GM21619 (cell line): ENCODE measurements at regions not wholly inside any gene's neighbourhood (a gene's known extent, or its start where the extent isn't known, plus 50 kb on each side); places are given as distances from the start of the nearest gene placed in this dataset.

Experiments
- ATAC-seq: cut with Tn5 transposase; IDR thresholded peaks from one replicate; pipeline ENCODE4 v1.9.1; 2021; ENCODE audit not compliant: unreplicated experiment

DNA sequence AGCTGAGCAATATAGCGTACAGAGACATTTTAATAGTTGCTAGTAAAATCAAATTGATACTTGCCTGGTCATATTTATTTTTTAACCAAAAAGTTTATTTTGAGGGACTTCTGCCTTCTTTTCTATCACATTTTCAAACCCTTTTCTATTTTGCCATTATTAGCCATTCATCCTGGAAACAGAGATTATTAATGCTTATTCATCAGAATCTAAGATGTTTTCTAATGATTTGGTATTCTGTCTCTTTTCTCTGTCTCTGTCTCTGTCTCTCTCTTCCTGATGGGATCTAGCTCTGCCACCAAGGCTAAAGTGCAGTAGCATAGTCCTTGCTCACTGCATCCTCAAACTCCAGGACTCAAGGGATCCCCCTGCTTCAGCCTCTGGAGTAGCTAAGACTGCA, 871.3 kb upstream of the CDH8 start:
- ATAC-seq, result no peak

DNA sequence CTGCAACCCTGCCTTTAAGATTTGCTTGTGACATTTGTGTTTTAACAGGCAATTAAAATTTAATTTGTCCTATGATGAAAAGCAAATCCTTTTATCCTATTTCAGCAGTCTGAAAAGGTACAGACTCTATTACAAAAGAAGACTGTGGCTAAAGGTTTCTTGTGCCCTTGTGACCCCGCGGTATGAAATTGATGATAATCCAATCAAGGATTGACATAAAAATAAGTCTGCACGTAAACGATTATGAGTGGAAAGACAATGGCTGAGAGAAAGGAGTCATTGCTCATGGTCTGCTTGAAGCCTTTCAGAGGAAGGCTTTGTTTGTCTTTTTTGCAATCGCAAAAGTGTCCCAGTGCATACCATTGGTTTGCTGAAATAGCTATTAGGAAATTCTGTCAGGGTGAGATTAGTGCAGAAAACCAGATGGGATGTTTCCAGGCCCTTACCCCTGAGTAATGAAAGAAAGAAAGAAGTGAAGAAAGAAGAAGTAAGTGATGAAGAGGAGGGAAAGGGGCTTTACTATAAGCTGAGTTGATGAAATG, 867.8 kb upstream of the CDH8 start:
- no peak for ATAC-seq

DNA sequence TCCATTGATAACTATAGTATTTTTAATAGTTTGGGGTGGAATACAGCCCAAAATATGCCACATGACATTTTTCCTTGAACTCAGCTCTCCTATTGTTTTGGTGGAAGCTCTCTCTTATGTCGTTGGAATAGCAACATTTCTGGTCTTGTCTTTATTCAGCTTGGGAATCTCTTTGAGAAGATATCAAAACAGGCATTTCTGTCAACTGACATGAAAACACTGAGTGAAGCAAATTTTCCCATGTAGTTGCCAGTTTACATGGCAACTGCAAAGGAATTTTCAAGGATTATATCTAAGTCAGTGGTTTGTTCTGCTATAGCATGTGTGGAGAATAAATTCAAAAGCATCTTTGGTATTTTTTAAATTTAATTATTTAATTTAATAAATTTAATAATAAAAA, 863.5 kb upstream of the CDH8 start:
- ATAC-seq, result no peak

DNA sequence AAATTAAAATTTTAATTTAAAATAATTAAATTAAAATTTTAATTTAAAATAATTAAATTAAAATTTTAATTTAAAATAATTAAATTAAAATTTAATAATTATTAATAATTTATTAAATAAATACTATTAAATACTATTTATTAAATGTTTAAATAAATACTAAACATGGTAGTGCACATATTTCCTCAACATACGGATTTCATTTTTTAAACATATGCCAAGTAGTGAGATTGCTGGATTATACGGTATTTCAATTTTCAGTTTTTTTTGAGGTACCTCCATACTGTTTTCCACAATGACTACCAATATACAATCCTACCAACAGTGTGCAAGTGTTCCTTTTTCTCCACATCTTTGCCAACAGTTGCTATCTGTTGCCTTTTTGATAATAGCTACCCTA, 852.9 kb upstream of the CDH8 start:
- ATAC-seq, result no peak

DNA sequence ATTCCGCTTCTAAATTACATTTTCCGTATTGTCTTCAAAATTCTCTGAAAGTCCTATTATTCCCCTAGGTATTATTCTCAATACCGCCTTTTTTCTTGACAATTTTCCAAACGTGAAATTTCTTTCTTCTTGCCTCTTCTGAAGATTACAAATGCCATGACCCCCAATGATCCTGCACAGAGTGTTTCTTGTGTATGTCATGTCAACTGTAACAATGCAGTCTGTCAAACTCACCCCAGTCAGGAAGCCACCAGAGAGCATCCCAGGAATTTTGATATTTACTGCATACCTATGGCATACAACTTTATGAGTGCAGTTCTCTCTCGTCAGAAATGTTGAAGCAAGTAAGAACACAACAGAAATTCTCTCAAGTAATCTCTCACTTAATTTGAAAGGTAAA, 847.3 kb upstream of the CDH8 start:
- ATAC-seq, result no peak

DNA sequence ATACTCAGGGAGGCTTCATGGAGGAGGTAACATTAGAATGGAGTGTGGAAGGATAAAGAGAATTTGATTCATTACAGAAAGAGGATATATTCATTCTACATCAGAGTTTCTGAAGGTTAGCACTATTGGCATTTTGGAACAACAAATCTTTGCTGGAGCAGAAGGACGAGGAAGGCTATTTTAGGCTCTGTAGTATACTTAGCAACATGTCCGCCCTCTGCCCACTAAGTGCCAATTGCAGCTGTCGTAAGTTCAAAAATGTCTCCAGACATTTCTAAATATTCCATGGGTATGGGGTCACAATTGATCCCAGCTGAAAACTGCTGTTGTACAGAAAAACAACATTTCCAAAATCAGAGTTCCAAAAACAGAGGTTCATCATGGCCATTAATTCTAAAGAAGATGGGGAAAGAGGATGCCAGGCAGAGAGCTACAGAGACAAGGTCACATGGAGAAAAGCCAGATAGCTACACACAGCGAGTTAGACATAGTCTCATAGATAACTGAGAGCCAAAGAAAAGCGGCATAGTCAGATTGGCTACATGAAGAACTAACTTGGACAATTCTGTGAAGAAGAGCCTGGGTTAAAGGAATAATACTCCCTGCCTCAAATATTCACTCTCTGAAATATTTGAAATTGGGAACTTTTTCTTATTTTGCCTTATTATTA, 846.4 kb upstream of the CDH8 start:
- ATAC-seq, result no peak

DNA sequence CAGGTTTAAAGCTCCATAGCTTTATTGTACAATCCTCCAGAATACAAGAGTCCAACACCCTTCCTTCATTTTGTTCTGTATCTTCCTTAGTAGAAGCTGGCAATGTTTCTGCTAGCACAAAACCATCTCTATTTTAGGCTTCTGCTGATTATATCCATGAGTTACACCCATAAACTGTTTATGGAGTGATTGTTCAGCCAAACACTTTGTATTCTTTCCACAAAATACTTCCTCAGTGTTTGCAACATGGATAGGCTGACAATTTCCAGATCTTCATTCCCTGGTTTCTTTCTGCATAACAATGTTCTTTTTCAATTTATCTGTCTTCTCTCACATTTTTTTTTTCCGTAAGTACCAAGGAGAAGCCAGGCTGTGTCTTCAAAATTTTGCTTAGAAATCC, 839.9 kb upstream of the CDH8 start:
- no peak for ATAC-seq

DNA sequence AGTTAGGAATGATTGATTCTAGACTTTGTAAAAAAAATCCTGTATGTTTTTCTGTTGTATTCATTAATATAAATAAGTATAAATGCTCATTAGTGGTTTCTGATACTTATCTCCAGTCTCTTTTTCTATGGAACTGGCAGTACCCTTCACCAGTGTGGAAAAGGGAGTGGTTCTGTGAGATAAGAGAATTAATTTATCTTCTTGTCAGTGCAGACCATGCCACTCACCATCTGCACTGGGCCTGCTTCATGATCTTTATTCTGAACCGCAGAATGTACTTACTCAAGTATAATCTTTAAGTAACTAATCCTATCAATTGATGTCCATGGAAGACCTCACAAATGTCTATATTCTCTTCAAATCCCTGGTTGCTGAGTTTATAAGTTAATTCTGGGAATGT, 836.1 kb upstream of the CDH8 start:
- ATAC-seq, result no peak

DNA sequence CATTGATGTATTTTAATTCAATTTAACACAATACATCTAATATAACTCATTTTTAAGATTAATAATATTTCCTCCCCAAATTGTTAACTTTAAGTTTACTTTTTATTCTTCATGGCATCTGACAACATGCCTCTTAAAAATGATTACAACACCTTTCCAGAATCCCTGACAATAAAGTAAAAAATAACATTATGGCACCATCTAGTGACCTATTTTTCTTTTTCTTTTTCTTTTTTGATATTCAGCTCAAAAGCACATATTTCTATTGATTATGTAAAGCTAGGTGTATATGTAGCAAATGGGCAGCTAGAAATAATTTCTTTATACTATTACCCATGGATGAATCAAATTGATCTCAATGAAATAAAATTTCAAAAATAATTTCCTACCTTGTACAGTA, 834.3 kb upstream of the CDH8 start:
- ATAC-seq, result no peak

DNA sequence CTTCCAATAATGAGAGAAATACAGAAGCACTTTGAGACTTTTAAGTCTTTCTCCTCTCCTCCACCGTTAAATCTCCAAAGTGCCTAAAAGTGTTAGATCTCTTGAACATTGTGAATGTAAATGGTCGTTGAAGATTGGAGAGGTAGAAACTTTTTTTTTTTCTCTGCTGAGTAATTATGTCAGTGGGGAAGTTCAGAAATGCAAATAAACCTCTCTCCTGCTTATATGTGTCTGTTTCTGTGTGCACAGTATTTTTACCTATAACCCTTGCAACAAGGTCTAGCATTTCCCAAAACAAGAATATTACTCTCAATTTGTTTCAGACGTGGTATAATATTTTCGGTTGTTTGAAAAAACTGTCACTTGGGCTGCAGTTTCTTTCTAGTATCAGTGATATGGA, 833.6 kb upstream of the CDH8 start:
- ATAC-seq, result no peak

DNA sequence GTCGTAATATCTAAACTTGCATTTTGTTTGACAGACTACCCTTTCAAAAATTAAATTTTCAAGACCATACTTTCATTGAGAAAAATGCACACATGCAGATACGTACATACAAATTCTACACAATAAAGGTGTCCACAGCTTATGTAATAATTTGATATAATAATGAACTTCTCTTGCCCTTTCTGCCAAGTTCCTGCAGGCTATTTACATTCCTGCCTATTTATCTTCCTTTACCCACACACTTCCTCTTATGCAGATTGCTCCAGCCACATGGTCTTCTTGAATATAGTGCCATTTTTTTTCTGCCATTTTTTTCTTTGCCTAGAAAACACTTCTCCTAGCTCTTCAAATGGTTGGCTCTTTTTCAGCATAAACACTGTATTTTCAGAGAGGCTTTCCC, 826.9 kb upstream of the CDH8 start:
- ATAC-seq, result no peak

DNA sequence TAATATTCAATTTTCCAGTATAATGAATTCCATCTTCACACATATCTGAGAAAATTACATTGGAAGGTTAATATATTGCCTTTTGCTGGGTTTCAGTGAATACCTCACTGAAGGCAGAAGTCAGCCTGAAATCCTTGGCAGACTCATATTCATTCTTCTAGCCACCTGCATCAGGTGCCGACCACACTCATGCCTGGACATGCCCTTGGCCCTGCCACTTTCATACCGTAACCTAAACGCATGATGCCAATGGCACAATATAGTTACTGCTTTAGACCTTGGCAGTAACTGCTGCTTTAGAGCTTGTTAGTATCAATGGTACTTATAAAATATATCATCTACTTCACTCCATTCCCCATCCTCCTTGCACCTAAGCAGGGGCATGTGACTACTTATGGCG, 817.6 kb upstream of the CDH8 start:
- no peak for ATAC-seq

DNA sequence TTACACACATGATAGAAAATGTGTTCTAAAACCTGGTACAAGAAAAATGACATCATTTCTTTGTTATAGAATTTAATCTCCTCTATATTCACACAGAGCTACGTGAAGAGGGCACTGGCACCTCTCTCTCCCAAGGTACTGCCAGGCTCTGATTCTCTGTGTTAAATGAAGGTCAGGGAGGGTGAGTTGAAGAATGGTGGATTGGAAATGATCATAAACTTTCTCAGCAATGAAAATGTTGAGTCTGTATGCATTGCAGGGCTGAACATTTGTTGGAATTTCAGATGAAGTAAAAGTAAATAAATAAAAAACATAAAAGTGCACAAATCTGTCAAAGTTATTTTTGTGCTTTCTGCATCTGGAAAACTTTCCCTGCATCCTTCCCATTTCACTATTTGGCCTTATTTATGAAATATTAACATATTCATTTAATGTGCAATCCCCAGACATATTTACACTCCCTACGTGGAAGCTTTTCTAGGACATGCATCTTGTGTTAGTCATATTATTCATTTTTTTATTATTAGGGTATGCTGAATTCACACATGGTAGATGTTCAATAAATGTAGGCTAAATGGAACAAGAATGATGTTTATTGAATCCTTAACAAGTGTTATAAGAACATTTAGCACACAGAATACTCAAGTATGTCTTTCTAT, 810.3 kb upstream of the CDH8 start:
- no peak for ATAC-seq

DNA sequence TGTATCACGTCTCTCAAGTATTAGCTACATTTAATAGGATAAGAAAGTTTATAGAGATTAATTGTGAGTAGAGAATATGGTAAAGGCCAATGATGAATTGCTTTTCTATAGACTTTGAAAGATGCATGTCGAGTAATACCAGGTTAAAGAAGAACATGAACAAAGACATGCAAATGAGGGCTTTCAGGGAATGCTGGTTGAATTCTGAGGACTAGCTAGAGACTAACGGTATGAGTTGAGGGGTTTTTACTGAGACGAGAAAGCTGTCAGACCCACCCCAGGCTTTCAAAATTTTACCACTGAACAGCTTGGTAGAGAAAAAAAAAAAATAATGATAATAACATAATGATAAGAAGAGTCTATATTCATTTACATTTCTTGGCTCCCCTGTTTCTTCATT, 796.0 kb upstream of the CDH8 start:
- no peak for ATAC-seq

DNA sequence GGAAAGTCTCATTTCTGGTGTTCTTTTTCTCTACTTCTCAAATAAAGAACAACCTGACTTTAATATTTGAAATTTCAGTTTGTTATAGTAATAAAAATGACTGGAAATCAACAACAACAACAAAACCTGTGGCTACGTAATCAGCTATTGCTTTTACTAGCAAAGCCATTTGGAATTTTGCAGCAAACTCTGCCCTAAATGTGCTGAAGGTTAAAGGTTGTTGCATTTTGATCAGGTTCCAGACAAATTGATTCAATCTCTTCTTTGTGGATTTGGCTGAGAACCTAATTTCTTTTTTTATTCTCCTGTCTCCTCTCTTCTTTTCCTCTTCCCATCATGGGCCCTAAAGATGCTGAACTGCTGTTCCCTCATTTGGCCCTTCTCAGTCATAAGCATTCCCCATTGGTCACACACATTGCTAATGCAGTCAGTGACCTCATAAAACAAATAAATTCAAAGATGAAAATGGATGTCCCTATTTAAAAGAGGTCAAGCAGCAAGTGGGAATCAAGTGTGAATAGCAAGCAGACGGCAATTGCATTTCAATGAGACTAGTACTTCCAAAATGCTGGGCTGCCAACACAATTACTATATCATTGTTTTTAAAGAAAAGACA, 795.1 kb upstream of the CDH8 start:
- no peak for ATAC-seq

DNA sequence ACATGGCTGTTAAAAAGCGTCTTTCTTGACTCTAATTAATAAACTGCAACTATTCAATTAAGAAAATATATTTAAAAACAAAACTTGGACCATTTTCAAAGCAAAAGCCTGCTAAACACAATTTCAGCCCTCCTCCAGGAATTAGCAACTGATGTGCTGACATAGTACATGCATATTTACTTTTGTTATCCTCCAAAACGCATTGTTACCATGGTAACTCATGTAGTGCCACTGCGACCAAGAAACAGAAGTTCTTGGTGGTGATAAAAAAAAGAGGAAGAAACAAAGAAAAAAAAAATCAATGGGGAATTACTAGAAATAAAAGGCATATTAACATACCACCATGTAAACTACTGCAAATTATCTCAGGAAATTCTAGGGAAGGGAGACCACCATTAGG, 793.4 kb upstream of the CDH8 start:
- ATAC-seq, result no peak

DNA sequence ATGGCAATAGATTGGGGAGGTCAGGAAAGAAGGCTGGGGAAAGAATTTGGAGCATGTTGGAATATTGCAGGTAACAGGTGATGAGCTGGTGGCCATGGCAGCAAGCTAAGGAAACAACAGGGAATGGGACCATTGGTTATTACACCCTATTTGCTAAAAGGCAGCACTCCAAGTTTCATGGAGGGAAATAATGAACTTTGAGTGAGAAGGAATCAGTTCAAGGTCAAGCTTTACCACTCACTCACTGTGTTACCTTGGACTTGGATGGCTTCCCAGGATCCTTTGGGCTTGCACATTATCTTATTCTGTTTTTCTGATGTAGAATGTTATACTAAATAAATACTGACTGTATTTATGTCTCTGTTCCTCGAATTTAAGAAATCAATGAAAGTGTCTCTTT, 792.8 kb upstream of the CDH8 start:
- no peak for ATAC-seq

DNA sequence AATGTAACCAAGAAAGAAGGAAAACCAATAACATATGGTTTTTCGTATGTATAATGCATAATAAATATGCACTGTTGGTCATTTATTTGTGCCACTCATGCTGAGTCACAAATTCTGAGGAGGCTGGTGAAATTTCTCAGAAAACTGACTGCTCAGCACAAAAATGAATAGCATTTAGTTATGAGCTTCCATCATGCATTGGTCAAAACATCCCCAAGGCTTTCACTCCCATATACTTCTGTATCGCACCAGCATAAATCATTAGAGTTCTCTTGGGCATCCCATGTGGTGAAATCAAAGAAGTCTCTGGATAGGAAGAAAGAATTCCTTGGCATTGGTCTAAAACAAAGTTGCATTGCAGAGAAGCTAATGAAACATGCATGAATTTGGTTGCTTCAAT, 785.6 kb upstream of the CDH8 start:
- no peak for ATAC-seq

DNA sequence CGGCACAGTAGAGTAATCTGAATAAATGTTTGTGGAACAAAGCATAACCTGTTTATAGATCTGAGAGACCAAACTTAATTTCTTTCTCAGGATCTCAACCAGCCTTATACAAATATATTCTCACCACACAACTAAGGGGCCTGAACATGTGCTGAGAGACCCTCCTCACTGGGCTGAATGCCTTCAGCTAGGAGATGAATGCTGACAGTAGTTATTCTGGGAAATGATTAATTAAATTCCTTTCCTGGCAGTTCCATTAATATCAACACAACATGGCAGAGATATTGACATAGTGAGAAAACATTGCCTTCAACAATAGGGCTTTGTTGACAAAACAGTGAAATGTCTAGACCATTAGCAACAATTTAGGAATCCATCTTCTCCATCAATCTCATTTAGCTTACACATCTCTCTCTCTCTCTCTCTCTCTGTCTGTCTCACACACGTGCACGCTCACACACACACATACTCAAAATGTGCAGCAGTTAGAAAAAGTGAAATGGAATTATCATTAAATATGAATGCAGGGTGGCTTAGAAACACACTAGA, 780.8 kb upstream of the CDH8 start:
- ATAC-seq, result no peak

DNA sequence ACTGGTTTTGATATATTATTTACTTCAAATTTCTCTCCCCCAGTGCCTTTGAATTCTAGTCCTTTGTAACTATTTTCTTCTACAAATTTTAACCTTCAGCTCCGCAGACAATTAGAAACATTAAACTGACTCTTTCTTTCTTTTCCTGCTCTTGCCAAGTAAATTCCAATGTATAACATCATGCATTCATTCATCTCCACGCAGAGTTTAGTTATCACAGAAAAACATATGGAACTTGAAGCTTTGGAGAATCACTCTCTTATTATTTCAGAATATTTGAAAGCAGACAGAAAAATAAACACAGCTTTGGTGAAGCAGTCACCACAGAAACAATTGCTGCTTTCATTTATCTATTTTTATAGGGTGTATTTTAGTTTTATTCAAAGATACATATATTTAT, 778.7 kb upstream of the CDH8 start:
- no peak for ATAC-seq

DNA sequence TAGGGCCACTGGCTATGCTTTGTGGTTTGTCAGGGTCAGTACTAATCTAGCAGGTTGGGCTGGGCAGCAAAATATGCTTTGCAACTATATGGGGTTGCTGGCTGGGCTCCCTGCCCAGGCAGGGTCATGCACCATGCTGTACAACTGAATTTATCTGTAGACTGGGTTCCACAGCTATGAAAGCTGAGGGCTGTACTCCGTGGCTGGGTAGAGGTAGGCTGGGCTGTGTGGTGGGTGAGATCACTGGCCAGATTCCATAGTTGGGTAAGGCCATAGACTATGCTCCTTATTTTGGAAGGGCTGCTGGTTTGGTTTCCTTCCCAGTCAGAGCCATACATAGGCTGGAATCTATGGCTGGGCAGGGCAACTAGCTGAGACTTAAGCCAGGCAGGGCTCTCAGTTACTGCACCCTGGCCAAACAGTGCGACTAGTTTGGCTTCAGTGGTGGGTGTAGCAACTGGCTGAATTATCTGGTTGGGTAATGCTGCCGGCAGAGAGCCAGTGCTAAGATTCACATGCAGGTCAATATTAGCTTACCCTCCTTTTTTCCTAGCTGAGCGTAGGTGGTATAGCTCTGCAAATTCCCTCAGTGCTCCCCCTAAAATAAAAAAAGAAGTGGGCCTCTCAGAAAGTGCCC, 769.1 kb upstream of the CDH8 start:
- no peak for ATAC-seq

DNA sequence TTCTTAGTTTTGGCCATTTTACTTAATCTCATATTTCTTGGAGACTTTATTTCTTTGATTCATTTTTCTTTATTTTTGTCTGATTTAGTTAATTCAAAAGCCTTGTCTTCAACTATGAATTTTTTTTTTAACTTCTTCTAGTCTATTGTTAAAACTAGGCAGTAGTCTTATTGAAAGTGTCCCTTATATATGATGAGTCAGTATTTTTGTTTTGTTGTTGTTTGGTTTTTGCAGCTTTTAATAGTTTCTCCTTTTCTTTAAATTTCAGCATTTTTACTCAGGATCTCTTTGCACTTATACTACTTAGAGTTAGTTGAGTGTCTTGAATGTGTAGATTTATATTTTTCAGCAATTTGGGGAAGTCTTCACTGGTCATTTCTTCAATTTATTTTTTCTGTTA, 758.5 kb upstream of the CDH8 start:
- no peak for ATAC-seq
